ENCODE measurements at regions not wholly inside any gene's neighbourhood (a gene's known extent, or its start where the extent isn't known, plus 50 kb on each side); places are given as distances from the start of the nearest gene placed in this dataset.

DNA sequence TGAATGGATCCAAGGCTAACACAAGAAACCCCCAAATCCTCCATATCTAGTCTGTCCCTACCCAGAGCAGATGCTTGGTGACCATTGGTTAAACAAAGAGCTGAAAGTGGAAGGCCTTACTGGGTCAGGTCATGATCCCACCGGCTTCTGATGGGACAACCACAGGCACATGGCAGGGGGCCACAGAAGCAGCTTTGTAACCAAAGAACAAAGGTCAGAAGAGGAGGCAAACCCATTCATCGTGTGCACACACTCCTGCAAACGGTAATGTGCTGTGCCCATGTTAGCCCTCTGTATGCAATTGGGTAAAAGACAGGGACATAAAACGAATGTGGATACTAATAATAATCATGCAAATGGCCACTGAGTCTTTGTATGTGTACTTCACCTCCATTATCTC, 133.3 kb upstream of the SLC6A11 start:
- H3K9me3 ChIP-seq = no peaks in the 10 kb centered on the region
- intact Hi-C loops (cut with DNase I; ENCODE audit: low total_unique reads) = no loop called here
- no peak for TF ChIP-seq POLR2A (IDR thresholded peaks at IDR 0.05)
- TF ChIP-seq, protein P1, sequence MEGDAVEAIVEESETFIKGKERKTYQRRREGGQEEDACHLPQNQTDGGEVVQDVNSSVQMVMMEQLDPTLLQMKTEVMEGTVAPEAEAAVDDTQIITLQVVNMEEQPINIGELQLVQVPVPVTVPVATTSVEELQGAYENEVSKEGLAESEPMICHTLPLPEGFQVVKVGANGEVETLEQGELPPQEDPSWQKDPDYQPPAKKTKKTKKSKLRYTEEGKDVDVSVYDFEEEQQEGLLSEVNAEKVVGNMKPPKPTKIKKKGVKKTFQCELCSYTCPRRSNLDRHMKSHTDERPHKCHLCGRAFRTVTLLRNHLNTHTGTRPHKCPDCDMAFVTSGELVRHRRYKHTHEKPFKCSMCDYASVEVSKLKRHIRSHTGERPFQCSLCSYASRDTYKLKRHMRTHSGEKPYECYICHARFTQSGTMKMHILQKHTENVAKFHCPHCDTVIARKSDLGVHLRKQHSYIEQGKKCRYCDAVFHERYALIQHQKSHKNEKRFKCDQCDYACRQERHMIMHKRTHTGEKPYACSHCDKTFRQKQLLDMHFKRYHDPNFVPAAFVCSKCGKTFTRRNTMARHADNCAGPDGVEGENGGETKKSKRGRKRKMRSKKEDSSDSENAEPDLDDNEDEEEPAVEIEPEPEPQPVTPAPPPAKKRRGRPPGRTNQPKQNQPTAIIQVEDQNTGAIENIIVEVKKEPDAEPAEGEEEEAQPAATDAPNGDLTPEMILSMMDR (IDR thresholded peaks at IDR 0.05) = no peak
- H3K4me3 ChIP-seq = no peak overlapping the region
- H3K4me1 ChIP-seq = no peaks in the 10 kb centered on the region
- no peaks in the 10 kb centered on the region for H3K27me3 ChIP-seq
- DNase-seq = no peak
- WGBS, 2 donors = 70 to 80% methylated on average over 4 of the region's 4 CpGs
- no peaks in the 10 kb centered on the region for H3K36me3 ChIP-seq (ENCODE audit: low read depth, missing control alignments)
- H3K27ac ChIP-seq = no peak overlapping the region

DNA sequence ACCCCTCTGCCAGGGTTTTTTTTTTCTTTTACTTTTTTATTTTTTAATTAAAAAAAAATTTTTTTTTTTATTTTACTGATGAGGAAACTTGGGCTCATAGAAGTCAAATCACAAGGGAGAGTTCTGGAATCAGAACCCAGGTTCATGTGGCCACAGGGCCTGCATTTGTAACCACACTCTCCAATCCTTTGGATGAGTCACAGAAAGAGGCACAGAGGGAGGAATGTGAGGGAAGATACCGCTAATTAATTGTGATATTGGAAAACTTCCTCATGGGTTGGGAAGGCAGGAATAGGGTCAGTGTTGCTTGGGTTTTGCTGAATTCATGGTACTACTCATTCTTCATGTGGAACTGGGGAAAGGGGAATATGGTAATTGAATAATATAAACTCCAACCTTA, 132.9 kb upstream of the SLC6A11 start:
- H3K4me3 ChIP-seq = no peak overlapping the region
- no peaks in the 10 kb centered on the region for H3K27me3 ChIP-seq
- intact Hi-C loops (cut with DNase I; ENCODE audit: low total_unique reads) = no loop called here
- DNase-seq = no peak
- WGBS, 2 donors = 36 to 41% methylated on average over 1 of the region's 1 CpG
- no peak for TF ChIP-seq POLR2A (IDR thresholded peaks at IDR 0.05)
- TF ChIP-seq, protein P1 (IDR thresholded peaks at IDR 0.05) = no peak
- no peaks in the 10 kb centered on the region for H3K4me1 ChIP-seq
- H3K27ac ChIP-seq = no peak overlapping the region
- no peaks in the 10 kb centered on the region for H3K36me3 ChIP-seq (ENCODE audit: low read depth, missing control alignments)
- H3K9me3 ChIP-seq = no peaks in the 10 kb centered on the region

DNA sequence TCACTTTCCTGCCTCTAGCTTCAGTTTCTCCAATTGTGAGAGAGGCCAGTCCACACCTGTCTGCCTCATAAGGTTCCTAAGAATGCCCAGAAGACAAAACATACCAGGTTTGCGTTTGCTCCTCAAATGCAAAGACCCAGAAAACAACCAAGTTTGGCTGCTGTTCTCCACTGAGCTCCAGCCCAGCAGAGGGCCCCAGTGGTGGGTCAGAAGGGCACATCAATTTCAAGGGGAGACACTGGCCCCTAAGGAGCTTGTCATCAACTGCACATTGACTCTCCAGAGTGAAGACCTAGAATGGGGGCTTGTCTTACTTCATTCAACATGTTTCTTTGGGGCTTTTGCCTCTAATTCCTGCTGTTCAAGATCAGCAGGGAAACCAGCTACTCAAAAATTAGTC, 127.9 kb upstream of the SLC6A11 start:
- Histone ChIP-seq H3K9me3 (no peaks in the 10 kb centered on the region), H3K4me3 (no peak overlapping the region), H3K4me1 (no peaks in the 10 kb centered on the region), H3K36me3 (ENCODE audit: low read depth, missing control alignments) (no peaks in the 10 kb centered on the region), H3K27me3 (no peaks in the 10 kb centered on the region), H3K27ac (no peak overlapping the region)
- TF ChIP-seq POLR2A (IDR thresholded peaks at IDR 0.05) = no peak
- TF ChIP-seq, protein P1 (IDR thresholded peaks at IDR 0.05) = no peak
- no peak for DNase-seq
- intact Hi-C loops (cut with DNase I; ENCODE audit: low total_unique reads) = no loop called here
- WGBS, 2 donors = 74 to 82% methylated on average over 1 of the region's 1 CpG

DNA sequence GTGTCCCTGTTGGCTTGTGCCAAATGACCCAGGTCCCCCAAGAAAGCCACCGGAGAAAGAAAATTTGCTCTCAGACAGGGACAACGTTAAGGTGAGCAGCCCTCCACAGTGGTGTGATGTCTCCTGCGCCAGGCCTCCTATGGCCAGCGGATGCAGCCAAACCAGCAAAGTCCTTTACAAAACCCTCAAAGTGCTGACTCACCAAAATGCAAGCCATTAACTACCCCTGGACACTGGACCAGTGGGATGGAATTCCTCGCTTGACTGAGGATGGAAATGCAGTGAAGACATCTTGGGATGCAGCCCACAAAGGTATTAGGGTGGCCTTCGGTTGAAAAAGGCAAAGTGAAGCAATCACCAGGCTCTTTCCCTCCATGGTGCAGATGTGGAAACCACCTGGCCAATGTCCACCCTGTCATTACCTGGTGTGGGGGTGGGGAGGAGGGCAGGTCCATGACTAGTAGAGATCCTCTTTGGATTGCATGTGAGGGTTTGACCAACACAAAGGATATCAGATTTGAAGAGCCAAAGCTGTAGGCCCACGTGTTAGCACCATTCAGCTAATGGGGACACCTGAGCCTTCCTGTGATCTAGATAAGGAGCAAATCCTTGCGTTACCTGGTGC, 127.4 kb upstream of the SLC6A11 start:
- TF ChIP-seq, protein P1 (IDR thresholded peaks at IDR 0.05) = no peak
- no peak for TF ChIP-seq POLR2A (IDR thresholded peaks at IDR 0.05)
- Histone ChIP-seq H3K27ac (no peak overlapping the region), H3K36me3 (ENCODE audit: low read depth, missing control alignments) (no peaks in the 10 kb centered on the region), H3K27me3 (no peaks in the 10 kb centered on the region), H3K4me1 (no peaks in the 10 kb centered on the region), H3K4me3 (no peak overlapping the region), H3K9me3 (no peaks in the 10 kb centered on the region)
- DNase-seq = no peak
- intact Hi-C loops (cut with DNase I; ENCODE audit: low total_unique reads) = no loop called here
- 85 to 89% methylated on average over 8 of the region's 8 CpGs for WGBS, 2 donors

DNA sequence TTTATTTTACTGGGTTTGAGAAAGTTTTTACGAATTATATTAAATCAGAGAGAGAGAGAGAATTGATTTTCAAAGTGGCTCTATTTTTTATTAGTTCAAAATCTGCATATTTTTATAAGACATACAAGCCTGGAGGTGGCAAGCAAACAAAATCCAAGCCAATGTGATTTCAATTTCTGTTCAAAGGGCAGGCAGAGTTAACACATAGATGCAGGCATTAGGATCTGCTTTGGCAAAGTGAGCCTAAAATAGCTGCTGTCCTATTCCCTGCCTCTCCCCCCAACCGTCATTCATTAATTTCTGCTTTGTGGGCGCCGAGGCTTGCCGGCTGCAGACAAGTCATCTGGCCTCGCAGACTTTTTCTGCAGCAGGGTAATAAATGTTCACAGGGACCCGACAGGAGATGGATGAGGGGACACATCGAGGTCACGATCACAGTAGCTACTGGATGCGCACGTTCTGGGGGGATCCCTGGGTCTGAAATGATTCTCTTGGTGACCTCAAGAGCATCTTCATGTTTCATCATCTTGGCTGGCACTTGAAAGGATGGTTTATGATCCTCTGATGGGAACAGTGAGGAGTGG, 123.9 kb upstream of the SLC6A11 start:
- intact Hi-C loops (cut with DNase I; ENCODE audit: low total_unique reads) = no loop called here
- Histone ChIP-seq H3K4me3 (no peak overlapping the region), H3K27me3 (no peaks in the 10 kb centered on the region), H3K4me1 (no peaks in the 10 kb centered on the region), H3K36me3 (ENCODE audit: low read depth, missing control alignments) (no peaks in the 10 kb centered on the region), H3K9me3 (no peaks in the 10 kb centered on the region), H3K27ac (no peak overlapping the region)
- TF ChIP-seq, protein P1 (IDR thresholded peaks at IDR 0.05) = no peak
- TF ChIP-seq POLR2A (IDR thresholded peaks at IDR 0.05) = no peak
- DNase-seq = no peak
- WGBS, 2 donors = 41 to 55% methylated on average over 11 of the region's 11 CpGs

All from testis (tissue), 2 donors.